ENCODE measurements at regions not wholly inside any gene's neighbourhood (a gene's known extent, or its start where the extent isn't known, plus 50 kb on each side); places are given as distances from the start of the nearest gene placed in this dataset.

- H3K9ac ChIP-seq (replicated peaks; ENCODE audit: extremely low read depth, insufficient read depth, low read length) = no peak overlapping the region
- dilution Hi-C loops (cut with MboI; ENCODE audit: extremely low pct_ligation_motif_present, low sequenced_read_pairs) = no loop called here
- no peak overlapping the region for H3K27ac ChIP-seq (ENCODE audit: insufficient read depth, low read depth, low read length)
- BruUV-seq (replicated peaks) = no TSS peak
- H3K36me3 ChIP-seq (ENCODE audit: control insufficient read depth in 2 of 2, extremely low read depth in 1 of 2, insufficient read depth in 2 of 2, low read length in 2 of 2) = no peaks in the 10 kb centered on the region
- no peak overlapping the region for H3K4me2 ChIP-seq (ENCODE audit: insufficient read depth, low read length)
- no peaks in the 10 kb centered on the region for H3K4me1 ChIP-seq (ENCODE audit: control insufficient read depth, extremely low read depth, insufficient read depth, low read length)
- no peak overlapping the region for H2AFZ ChIP-seq (ENCODE audit: low read depth, low read length)
- intact Hi-C loops (cut with micrococcal nuclease) = no loop called here
- no peak overlapping the region for H3K4me3 ChIP-seq (replicated peaks in 1 of 3; ENCODE audit: insufficient read depth in 1 of 3, low read depth in 1 of 3, low read length in 3 of 3)
- DNase-seq (ENCODE audit: low read depth, low spot score) (no peak), FAIRE-seq (no peak)
- H3K9me3 ChIP-seq (replicated peaks; ENCODE audit: control insufficient read depth, insufficient read depth, low read length) = peaks cover 3% of the 10 kb centered on the region
- CTCF ChIA-PET = no interaction called here
- H3K79me2 ChIP-seq (ENCODE audit: control insufficient read depth, insufficient read depth, low read length) = no peaks in the 10 kb centered on the region
- no peak for TF ChIP-seq JUN (IDR thresholded peaks at IDR 0.05; ENCODE audit: borderline replicate concordance, insufficient read depth, insufficient read length, low read depth)
- TF ChIP-seq POLR2A (IDR thresholded peaks at IDR 0.05; ENCODE audit: low read depth, low read length) = no peak
- TF ChIP-seq FOS (IDR thresholded peaks at IDR 0.05; ENCODE audit: borderline replicate concordance, insufficient read depth, low read length) = no peak
- TF ChIP-seq GATA2 (IDR thresholded peaks at IDR 0.05; ENCODE audit: insufficient read depth, insufficient read length, low read depth, low read length) = no peak
- no peak for TF ChIP-seq EZH2 (IDR thresholded peaks at IDR 0.05; ENCODE audit: borderline replicate concordance, low read depth, low read length, severe bottlenecking)
- TF ChIP-seq POLR2AphosphoS5 (IDR thresholded peaks at IDR 0.05; ENCODE audit: insufficient read depth, low read depth, low read length) = no peak
- no peak for TF ChIP-seq MAX (IDR thresholded peaks at IDR 0.05; ENCODE audit: insufficient read depth, insufficient read length)
- TF ChIP-seq MYC (IDR thresholded peaks at IDR 0.05; ENCODE audit: low read depth, low read length) = no peak
- TF ChIP-seq CTCF (IDR thresholded peaks at IDR 0.05; ENCODE audit: extremely low read depth in 1 of 2, insufficient read depth in 1 of 2, low read depth in 1 of 2, low read length in 2 of 2) = no peak
- no peaks in the 10 kb centered on the region for H3K9me1 ChIP-seq (replicated peaks; ENCODE audit: control insufficient read depth, extremely low read depth, insufficient read depth, low read length)
- H3K27me3 ChIP-seq (ENCODE audit: control insufficient read depth in 2 of 2, insufficient read depth in 2 of 2, low read length in 2 of 2) = no peaks in the 10 kb centered on the region
- POLR2A ChIA-PET = no interaction called here
- H4K20me1 ChIP-seq (replicated peaks; ENCODE audit: control insufficient read depth, extremely low read depth, insufficient read depth, low read length) = no peaks in the 10 kb centered on the region
Observed at GRCh38 chr16:5305023-5305422, 207.4 kb upstream of the EEF2KMT start.
